ENCODE measurements at regions not wholly inside any gene's neighbourhood (a gene's known extent, or its start where the extent isn't known, plus 50 kb on each side); places are given as distances from the start of the nearest gene placed in this dataset.

- no peak for TF ChIP-seq CTCF (IDR thresholded peaks at IDR 0.05; ENCODE audit: low read depth, low read length, missing control alignments)
- H3K4me3 ChIP-seq (ENCODE audit: low read depth, low read length), result peak overlapping the region; percentile 38
- in situ Hi-C loops (cut with HindIII; ENCODE audit: low sequenced_read_pairs), result loop anchor here (5.0 kb wide), 1 partner anchor 45 kb away; no protein-coding TSS in a partner anchor
- no peak for DNase-seq (ENCODE audit: low read depth)
These were observed 83.7 kb downstream of the TNFAIP2 start for GRCh38 chr14:103206836-103207387.

GRCh38 chr14:103207388-103208072 is 84.3 kb downstream of the TNFAIP2 start:
- DNase-seq (ENCODE audit: low read depth), result no peak
- in situ Hi-C loops (cut with HindIII; ENCODE audit: low sequenced_read_pairs), result loop anchor here (5.0 kb wide), 1 partner anchor 45 kb away; no protein-coding TSS in a partner anchor
- peak overlapping the region; percentile 38 for H3K4me3 ChIP-seq (ENCODE audit: low read depth, low read length)
- no peak for TF ChIP-seq CTCF (IDR thresholded peaks at IDR 0.05; ENCODE audit: low read depth, low read length, missing control alignments)

GRCh38 chr14:103209054-103209453 is 85.8 kb downstream of the TNFAIP2 start:
- in situ Hi-C loops (cut with HindIII; ENCODE audit: low sequenced_read_pairs), result loop anchor here (5.0 kb wide), 1 partner anchor 43 kb away; no protein-coding TSS in a partner anchor
- no peak overlapping the region for H3K4me3 ChIP-seq (ENCODE audit: low read depth, low read length)
- TF ChIP-seq CTCF (IDR thresholded peaks at IDR 0.05; ENCODE audit: low read depth, low read length, missing control alignments), result no peak
- no peak for DNase-seq (ENCODE audit: low read depth)

GRCh38 chr14:103209506-103209905 is 86.2 kb downstream of the TNFAIP2 start:
- H3K4me3 ChIP-seq (ENCODE audit: low read depth, low read length), result no peak overlapping the region
- no peak for DNase-seq (ENCODE audit: low read depth)
- in situ Hi-C loops (cut with HindIII; ENCODE audit: low sequenced_read_pairs), result loop anchor here (5.0 kb wide), 1 partner anchor 43 kb away; no protein-coding TSS in a partner anchor
- TF ChIP-seq CTCF (IDR thresholded peaks at IDR 0.05; ENCODE audit: low read depth, low read length, missing control alignments), result no peak

GRCh38 chr14:103213331-103213730 is 90.1 kb downstream of the TNFAIP2 start:
- no peak for DNase-seq (ENCODE audit: low read depth)
- H3K4me3 ChIP-seq (ENCODE audit: low read depth, low read length), result no peak overlapping the region
- in situ Hi-C loops (cut with HindIII; ENCODE audit: low sequenced_read_pairs), result no loop called here
- no peak for TF ChIP-seq CTCF (IDR thresholded peaks at IDR 0.05; ENCODE audit: low read depth, low read length, missing control alignments)

- TF ChIP-seq CTCF (IDR thresholded peaks at IDR 0.05; ENCODE audit: low read depth, low read length, missing control alignments), result no peak
- DNase-seq (ENCODE audit: low read depth), result no peak
- in situ Hi-C loops (cut with HindIII; ENCODE audit: low sequenced_read_pairs), result no loop called here
- H3K4me3 ChIP-seq (ENCODE audit: low read depth, low read length), result no peak overlapping the region
These were observed 91.2 kb downstream of the TNFAIP2 start for GRCh38 chr14:103214461-103214958.

Measured in astrocyte of the cerebellum (primary cell).